ENCODE measurements at regions not wholly inside any gene's neighbourhood (a gene's known extent, or its start where the extent isn't known, plus 50 kb on each side); places are given as distances from the start of the nearest gene placed in this dataset.
A peak's percentile ranks its signal among the peaks of the same experiment; 100 is the strongest.
"Not testable (repeated sequence)": the region's sequence is repeated elsewhere in the genome, so short reads cannot be mapped to it uniquely, and the experiment has no call there.

- peak; percentile 90 for DNase-seq
These were observed 180.5 kb upstream of the SFSWAP start for GRCh38 chr12:131530422-131530821.

GRCh38 chr12:131533139-131533538 lies 177.8 kb upstream of the SFSWAP start:
- no peak for DNase-seq

GRCh38 chr12:131535779-131536178 lies 175.1 kb upstream of the SFSWAP start:
- DNase-seq = no peak

GRCh38 chr12:131536337-131536736 lies 174.6 kb upstream of the SFSWAP start:
- no peak for DNase-seq

GRCh38 chr12:131536766-131537165 lies 174.1 kb upstream of the SFSWAP start:
- no peak for DNase-seq

- DNase-seq = no peak
These were observed 173.5 kb upstream of the SFSWAP start for GRCh38 chr12:131537267-131537958.

GRCh38 chr12:131539381-131539780 lies 171.5 kb upstream of the SFSWAP start:
- DNase-seq = no peak

GRCh38 chr12:131540138-131540623 lies 170.7 kb upstream of the SFSWAP start:
- no peak for DNase-seq

GRCh38 chr12:131541512-131541911 lies 169.4 kb upstream of the SFSWAP start:
- not testable (repeated sequence) for DNase-seq

GRCh38 chr12:131542351-131542750 lies 168.5 kb upstream of the SFSWAP start:
- DNase-seq = no peak

- no peak for DNase-seq
These were observed 167.8 kb upstream of the SFSWAP start for GRCh38 chr12:131543040-131543439.

- no peak for DNase-seq
These were observed 163.3 kb upstream of the SFSWAP start for GRCh38 chr12:131547555-131547954.

GRCh38 chr12:131550121-131550520 lies 160.8 kb upstream of the SFSWAP start:
- no peak for DNase-seq

GRCh38 chr12:131551675-131552491 lies 159.0 kb upstream of the SFSWAP start:
- DNase-seq = no peak

- no peak for DNase-seq
These were observed 158.4 kb upstream of the SFSWAP start for GRCh38 chr12:131552492-131552863.

- DNase-seq = no peak
These were observed 157.7 kb upstream of the SFSWAP start for GRCh38 chr12:131553096-131553777.

- no peak for DNase-seq
These were observed 155.6 kb upstream of the SFSWAP start for GRCh38 chr12:131555197-131555846.

- DNase-seq = no peak
These were observed 155.0 kb upstream of the SFSWAP start for GRCh38 chr12:131555866-131556265.

- DNase-seq = no peak
These were observed 153.7 kb upstream of the SFSWAP start for GRCh38 chr12:131557078-131557709.

GRCh38 chr12:131559517-131560516 lies 151.1 kb upstream of the SFSWAP start:
- no peak for DNase-seq

- DNase-seq = no peak
These were observed 149.8 kb upstream of the SFSWAP start for GRCh38 chr12:131561051-131561450.
